NCI-H1930 (cell line): ENCODE measurements at regions not wholly inside any gene's neighbourhood (a gene's known extent, or its start where the extent isn't known, plus 50 kb on each side); places are given as distances from the start of the nearest gene placed in this dataset.
"Not testable (repeated sequence)": the region's sequence is repeated elsewhere in the genome, so short reads cannot be mapped to it uniquely, and the experiment has no call there.

Experiments
- DNase-seq, 2 experiments: peaks; one replicate each; lab custom pipeline; 2025; lab: John Stamatoyannopoulos, UW

- DNase-seq = no peak
Observed at GRCh38 chr16:17585449-17586074, 114.8 kb upstream of the XYLT1 start.

GRCh38 chr16:17578981-17579874 lies 108.5 kb upstream of the XYLT1 start:
- DNase-seq = peak; percentile 42 to 44

GRCh38 chr16:17574256-17574655 lies 103.5 kb upstream of the XYLT1 start:
- DNase-seq = no peak

- DNase-seq = no peak
Observed at GRCh38 chr16:17572145-17572544, 101.4 kb upstream of the XYLT1 start.

GRCh38 chr16:17571499-17572093 lies 100.8 kb upstream of the XYLT1 start:
- no peak for DNase-seq

- DNase-seq = no peak
Observed at GRCh38 chr16:17568239-17568638, 97.5 kb upstream of the XYLT1 start.

- no peak for DNase-seq
Observed at GRCh38 chr16:17567455-17567854, 96.7 kb upstream of the XYLT1 start.

- no peak for DNase-seq
Observed at GRCh38 chr16:17566656-17567450, 96.1 kb upstream of the XYLT1 start.

GRCh38 chr16:17566075-17566474 lies 95.3 kb upstream of the XYLT1 start:
- no peak for DNase-seq

- no peak for DNase-seq
Observed at GRCh38 chr16:17565605-17566004, 94.8 kb upstream of the XYLT1 start.

GRCh38 chr16:17564856-17565255 lies 94.1 kb upstream of the XYLT1 start:
- no peak for DNase-seq

GRCh38 chr16:17563323-17564091 lies 92.7 kb upstream of the XYLT1 start:
- peak; percentile 12 to 34 for DNase-seq

GRCh38 chr16:17561056-17561455 lies 90.3 kb upstream of the XYLT1 start:
- DNase-seq = no peak

- DNase-seq = no peak
Observed at GRCh38 chr16:17560548-17560947, 89.8 kb upstream of the XYLT1 start.

GRCh38 chr16:17559394-17559793 lies 88.6 kb upstream of the XYLT1 start:
- no peak for DNase-seq

- no peak for DNase-seq
Observed at GRCh38 chr16:17557949-17558348, 87.2 kb upstream of the XYLT1 start.

GRCh38 chr16:17557480-17557879 lies 86.7 kb upstream of the XYLT1 start:
- no peak for DNase-seq

GRCh38 chr16:17556276-17557052 lies 85.7 kb upstream of the XYLT1 start:
- peak in 1 of 2 experiments; percentile 33 for DNase-seq

GRCh38 chr16:17555176-17555575 lies 84.4 kb upstream of the XYLT1 start:
- no peak for DNase-seq

- no peak for DNase-seq
Observed at GRCh38 chr16:17552351-17552750, 81.6 kb upstream of the XYLT1 start.

GRCh38 chr16:17551682-17552081 lies 80.9 kb upstream of the XYLT1 start:
- not testable (repeated sequence) for DNase-seq
